Fibroblast of lung (primary cell): ENCODE measurements at regions not wholly inside any gene's neighbourhood (a gene's known extent, or its start where the extent isn't known, plus 50 kb on each side); places are given as distances from the start of the nearest gene placed in this dataset.

Experiments used
- CTCF ChIP-seq, 2 donors: IDR thresholded peaks in 1 of 2; conservative IDR thresholded peaks in 1 of 2; 1 replicate in 1 of 2; 2 replicates in 1 of 2; pipeline ENCODE4 v1.5.1; 2011 to 2012; ENCODE audit warnings: low read length in 2 of 2, control low read depth in 1 of 2, inconsistent platforms in 1 of 2, low read depth in 1 of 2, mild to moderate bottlenecking in 1 of 2
- EZH2 ChIP-seq: IDR thresholded peaks from 2 replicates; pipeline ENCODE4 v1.5.1; 2012; ENCODE audit warnings: low read length, control low read depth, mild to moderate bottlenecking; ENCODE audit errors: missing control alignments

DNA sequence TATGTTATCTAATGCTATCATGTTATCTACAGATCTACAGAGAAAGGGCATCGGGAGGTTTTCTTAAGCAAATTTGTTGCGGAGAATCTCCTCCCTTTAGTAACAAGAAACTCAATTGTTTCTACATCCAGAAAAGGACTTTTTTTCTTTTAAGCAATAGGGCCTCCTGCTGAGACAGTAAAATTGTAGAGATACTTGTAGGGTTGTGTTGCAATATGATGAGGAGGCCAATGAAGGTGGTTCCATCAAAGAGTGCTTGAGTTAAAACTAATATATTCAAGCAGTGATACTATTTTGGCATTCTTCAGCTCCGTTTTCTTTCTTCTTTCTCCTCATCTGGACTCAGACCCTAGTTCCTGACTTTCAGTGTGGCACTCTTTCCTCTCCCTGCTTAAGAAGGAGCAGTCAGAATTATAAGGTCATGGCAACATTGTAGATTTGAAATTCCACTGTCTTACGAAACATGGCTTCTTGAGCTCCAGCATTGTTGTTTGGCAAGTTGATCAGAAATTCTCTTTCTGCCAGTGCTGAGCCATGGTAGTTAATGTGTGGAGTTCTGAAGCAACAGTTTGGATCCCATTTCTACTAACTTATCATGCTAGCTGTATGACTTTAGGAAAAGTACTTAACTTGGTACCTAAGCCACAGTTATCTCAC, 202.0 kb upstream of the SLC14A2 start:
- TF ChIP-seq CTCF (conservative IDR thresholded peaks at IDR 0.05 in 1 of 2, IDR thresholded peaks at IDR 0.05 in 1 of 2; ENCODE audit: low read depth in 1 of 2, low read length in 2 of 2): no peak
- TF ChIP-seq EZH2: no peak
